Aorta (tissue), 5 donors: ENCODE measurements at regions not wholly inside any gene's neighbourhood (a gene's known extent, or its start where the extent isn't known, plus 50 kb on each side); places are given as distances from the start of the nearest gene placed in this dataset.
"Not testable (repeated sequence)": the region's sequence is repeated elsewhere in the genome, so short reads cannot be mapped to it uniquely, and the experiment has no call there.

Experiments
- ATAC-seq: fragments of 200-7000 bp; cut with Tn5 transposase; one replicate; pipeline ENCODE4 v1.9.1; 2022; ENCODE audit warnings: moderate library complexity; ENCODE audit not compliant: low FRiP score
- DNase-seq, 2 donors: peaks; one replicate each; pipeline ENCODE4 v3.0.0-alpha.2; 2020
- H3K27ac ChIP-seq, 2 donors: one replicate each; pipeline ENCODE4 v1.5.1; 2013; ENCODE audit warnings: low read length in 2 of 2, mild to moderate bottlenecking in 2 of 2, moderate library complexity in 2 of 2, control low read depth in 1 of 2, inconsistent platforms in 1 of 2, low read depth in 1 of 2
- H3K27me3 ChIP-seq, 2 donors: one replicate each; pipeline ENCODE4 v1.6.1; 2013; ENCODE audit warnings: control low read depth in 1 of 2, low read length in 1 of 2, mild to moderate bottlenecking in 1 of 2, moderate library complexity in 1 of 2; ENCODE audit not compliant: insufficient read depth in 2 of 2, control insufficient read depth in 1 of 2
- H3K36me3 ChIP-seq, 2 donors: one replicate each; pipeline ENCODE4 v1.6.1; 2013; ENCODE audit warnings: control low read depth in 1 of 2, low read length in 1 of 2, mild to moderate bottlenecking in 1 of 2; ENCODE audit not compliant: insufficient read depth in 2 of 2, control insufficient read depth in 1 of 2
- H3K4me1 ChIP-seq, 2 donors: one replicate each; pipeline ENCODE4 v1.6.1; 2013; ENCODE audit warnings: low read length in 2 of 2, control low read depth in 1 of 2, mild to moderate bottlenecking in 1 of 2, moderate library complexity in 1 of 2; ENCODE audit not compliant: insufficient read depth in 2 of 2, control insufficient read depth in 1 of 2
- H3K4me3 ChIP-seq, 2 donors: one replicate each; pipeline ENCODE4 v1.5.1; 2013; ENCODE audit warnings: low read length in 2 of 2, control low read depth in 1 of 2, mild to moderate bottlenecking in 1 of 2
- H3K9me3 ChIP-seq: one replicate; pipeline ENCODE4 v1.6.1; 2013; ENCODE audit warnings: mild to moderate bottlenecking, low read length; ENCODE audit not compliant: control insufficient read depth
- WGBS, 2 donors: extraction: QIAGEN DNeasy Blood & Tissue Kit; methylation state at CpG; one replicate each; pipeline ENCODE4 v1.1.7; 2013; 5-methylcytosine and 5-hydroxymethylcytosine counted together
- intact Hi-C, 2 donors: fragments of 100-400 bp; cut with DNase I; formaldehyde crosslinking; loops; one replicate each; pipeline versions ENCODE4 v1.14.2 to v1.15.0; 2022
- donor health status: healthy with polysubstance abuse.
- donor health status: Bipolar disorder and iron deficiency.
- donor health status: DM: no; HTN: no; CAD: no.
- donor health status: DM: no; HTN: no; CAD: no.
- donor health status: DM: yes; HTN: yes; CAD: no.

- H3K27ac ChIP-seq, result no peak overlapping the region
- no peaks in the 10 kb centered on the region for H3K4me1 ChIP-seq
- H3K36me3 ChIP-seq, result no peaks in the 10 kb centered on the region
- H3K9me3 ChIP-seq, result no peaks in the 10 kb centered on the region
- ATAC-seq (no peak), DNase-seq (no peak)
- no peak overlapping the region for H3K4me3 ChIP-seq
- no peaks in the 10 kb centered on the region for H3K27me3 ChIP-seq
- 89 to 94% methylated on average over 3 of the region's 3 CpGs for WGBS, 2 donors
- intact Hi-C loops, result no loop called here
Observed at GRCh38 chr7:19557726-19558465, 150.9 kb downstream of the POLR1F start.

- ATAC-seq, result no peak
- Histone ChIP-seq H3K4me3 (no peak overlapping the region), H3K9me3 (no peaks in the 10 kb centered on the region), H3K27ac (no peak overlapping the region), H3K4me1 (no peaks in the 10 kb centered on the region), H3K27me3 (no peaks in the 10 kb centered on the region), H3K36me3 (no peaks in the 10 kb centered on the region)
- intact Hi-C loops, result no loop called here
- no peak for DNase-seq
Observed at GRCh38 chr7:19554581-19554980, 154.3 kb downstream of the POLR1F start.

- H3K27me3 ChIP-seq, result no peaks in the 10 kb centered on the region
- H3K4me3 ChIP-seq, result no peak overlapping the region
- ATAC-seq, result no peak
- no peak for DNase-seq
- 80 to 82% methylated on average over 2 of the region's 2 CpGs for WGBS, 2 donors
- no peaks in the 10 kb centered on the region for H3K4me1 ChIP-seq
- H3K36me3 ChIP-seq, result no peaks in the 10 kb centered on the region
- H3K27ac ChIP-seq, result no peak overlapping the region
- peaks cover 3% of the 10 kb centered on the region for H3K9me3 ChIP-seq
- intact Hi-C loops, result no loop called here
Observed at GRCh38 chr7:19552576-19552975, 156.3 kb downstream of the POLR1F start.

- H3K36me3 ChIP-seq, H3K27me3 ChIP-seq, H3K27ac ChIP-seq, DNase-seq, H3K4me1 ChIP-seq, H3K4me3 ChIP-seq, intact Hi-C loops, ATAC-seq, H3K9me3 ChIP-seq: not testable (repeated sequence)
- WGBS, 2 donors, result 61 to 90% methylated on average over 4 to 5 of the region's 5 CpGs
Observed at GRCh38 chr7:19549246-19549645, 159.6 kb downstream of the POLR1F start.

GRCh38 chr7:19537942-19538401 lies 170.9 kb downstream of the POLR1F start:
- intact Hi-C loops, result no loop called here
- ATAC-seq (no peak), DNase-seq (no peak)
- H3K27me3 ChIP-seq, result no peaks in the 10 kb centered on the region
- H3K36me3 ChIP-seq, result no peaks in the 10 kb centered on the region
- 23 to 24% methylated on average over 4 of the region's 4 CpGs for WGBS, 2 donors
- no peaks in the 10 kb centered on the region for H3K9me3 ChIP-seq
- H3K27ac ChIP-seq, result no peak overlapping the region
- H3K4me1 ChIP-seq, result no peaks in the 10 kb centered on the region
- no peak overlapping the region for H3K4me3 ChIP-seq

- no peaks in the 10 kb centered on the region for H3K4me1 ChIP-seq
- intact Hi-C loops, result no loop called here
- ATAC-seq, result no peak
Observed at GRCh38 chr7:19533266-19533665, 175.6 kb downstream of the POLR1F start.

GRCh38 chr7:19530852-19531251 lies 178.0 kb downstream of the POLR1F start:
- Histone ChIP-seq H3K9me3 (no peaks in the 10 kb centered on the region), H3K36me3 (no peaks in the 10 kb centered on the region), H3K4me3 (no peak overlapping the region), H3K27ac (no peak overlapping the region), H3K27me3 (no peaks in the 10 kb centered on the region), H3K4me1 (no peaks in the 10 kb centered on the region)
- DNase-seq (no peak), ATAC-seq (no peak)
- 71 to 76% methylated on average over 3 of the region's 3 CpGs for WGBS, 2 donors
- intact Hi-C loops, result no loop called here

More at GRCh38 chr7:19533266-19533665, 175.6 kb downstream of the POLR1F start:
- Histone ChIP-seq H3K27me3 (no peaks in the 10 kb centered on the region), H3K27ac (no peak overlapping the region), H3K9me3 (no peaks in the 10 kb centered on the region), H3K36me3 (no peaks in the 10 kb centered on the region), H3K4me3 (no peak overlapping the region)
- WGBS, 2 donors, result 94 to 97% methylated on average over 1 of the region's 1 CpG
- DNase-seq, result no peak

GRCh38 chr7:19530261-19530660 lies 178.6 kb downstream of the POLR1F start:
- no peak overlapping the region for H3K27ac ChIP-seq
- ATAC-seq (no peak), DNase-seq (no peak)
- no peak overlapping the region for H3K4me3 ChIP-seq
- intact Hi-C loops, result no loop called here
- no peaks in the 10 kb centered on the region for H3K4me1 ChIP-seq
- no peaks in the 10 kb centered on the region for H3K36me3 ChIP-seq
- H3K9me3 ChIP-seq, result no peaks in the 10 kb centered on the region
- H3K27me3 ChIP-seq, result no peaks in the 10 kb centered on the region

GRCh38 chr7:19526639-19527038 lies 182.2 kb downstream of the POLR1F start:
- WGBS, 2 donors, result 13 to 23% methylated on average over 2 of the region's 2 CpGs
- Histone ChIP-seq H3K4me1 (no peaks in the 10 kb centered on the region), H3K36me3 (no peaks in the 10 kb centered on the region), H3K27ac (no peak overlapping the region), H3K27me3 (no peaks in the 10 kb centered on the region), H3K9me3 (no peaks in the 10 kb centered on the region), H3K4me3 (no peak overlapping the region)
- no peak for ATAC-seq
- intact Hi-C loops, result no loop called here
- no peak for DNase-seq
